SU-DHL-6 (cell line): ENCODE measurements at regions not wholly inside any gene's neighbourhood (a gene's known extent, or its start where the extent isn't known, plus 50 kb on each side); places are given as distances from the start of the nearest gene placed in this dataset.

Experiments
- H2AFZ ChIP-seq: fragments of 200-600 bp; sonication (generic); 2 replicates; pipeline ENCODE4 v1.6.1; 2014; ENCODE audit warnings: low read depth, mild to moderate bottlenecking, moderate library complexity, mixed read lengths, antibody characterized with exemption, low read length; ENCODE audit not compliant: severe bottlenecking
- H3F3A ChIP-seq: fragments of 200-600 bp; shearing (Covaris generic); 2 replicates; pipeline ENCODE4 v1.6.0; 2016; ENCODE audit warnings: antibody characterized with exemption, mild to moderate bottlenecking; ENCODE audit not compliant: insufficient read depth
- H3K27ac ChIP-seq: fragments of 200-600 bp; sonication (generic); 2 replicates; pipeline ENCODE4 v1.5.1; 2016; ENCODE audit warnings: low read depth, mild to moderate bottlenecking, low read length, moderate library complexity, mixed read lengths
- H3K27me3 ChIP-seq: fragments of 200-600 bp; sonication (generic), shearing (Covaris generic); 2 replicates; pipeline ENCODE4 v1.6.0; 2014; ENCODE audit warnings: mild to moderate bottlenecking, low read length
- H3K36me3 ChIP-seq: fragments of 200-600 bp; sonication (generic); 2 replicates; pipeline ENCODE4 v1.6.1; 2014; ENCODE audit warnings: mild to moderate bottlenecking, low read length, mixed read lengths
- H3K4me2 ChIP-seq: fragments of 300-600, 200-600 bp; shearing (Covaris generic), sonication (generic); 2 replicates; pipeline ENCODE4 v1.6.0; 2014; ENCODE audit warnings: low read length, low read depth, mild to moderate bottlenecking; ENCODE audit not compliant: poor library complexity, severe bottlenecking
- H3K4me3 ChIP-seq: fragments of 200-600 bp; sonication (generic); 2 replicates; pipeline ENCODE4 v1.5.1; 2014; ENCODE audit warnings: antibody characterized with exemption, low read length, mild to moderate bottlenecking, mixed read lengths; ENCODE audit not compliant: insufficient read depth, poor library complexity, severe bottlenecking
- H3K79me2 ChIP-seq: fragments of 200-600 bp; sonication (generic); 2 replicates; pipeline ENCODE4 v1.6.1; 2014; ENCODE audit warnings: mild to moderate bottlenecking, low read length, moderate library complexity; ENCODE audit not compliant: insufficient read depth
- H3K9ac ChIP-seq: fragments of 200-600 bp; sonication (generic); 2 replicates; pipeline ENCODE4 v1.7.0; 2014; ENCODE audit warnings: mild to moderate bottlenecking, low read length
- H3K9me2 ChIP-seq: fragments of 200-600 bp; sonication (generic); replicated peaks from 2 replicates; pipeline ENCODE4 v1.6.1; 2014; ENCODE audit warnings: low read length; ENCODE audit not compliant: insufficient read depth
- H3K9me3 ChIP-seq: fragments of 200-600 bp; sonication (generic); 2 replicates; pipeline ENCODE4 v1.6.1; 2014; ENCODE audit warnings: low read length, mixed read lengths; ENCODE audit not compliant: insufficient read depth
- H4K20me1 ChIP-seq: fragments of 200-600 bp; sonication (generic); 2 replicates; pipeline ENCODE4 v1.6.1; 2014; ENCODE audit warnings: low read depth, mild to moderate bottlenecking, antibody characterized with exemption, low read length, moderate library complexity, mixed read lengths
- EZH2phosphoT487 ChIP-seq: fragments of 200-600 bp; sonication (generic), shearing (Covaris generic); conservative IDR thresholded peaks from 2 replicates; pipeline ENCODE4 v1.6.1; 2018; ENCODE audit warnings: mild to moderate bottlenecking, antibody characterized with exemption, low read length, moderate library complexity, mixed read lengths
- TF ChIP-seq, protein P1 (sequence below): fragments of 200-600 bp; sonication (generic); IDR thresholded peaks from one replicate; pipeline ENCODE4 v1.5.1; 2017; ENCODE audit warnings: antibody characterized with exemption, mild to moderate bottlenecking, low read length, moderate library complexity; ENCODE audit not compliant: insufficient read depth, poor library complexity, severe bottlenecking

DNA sequence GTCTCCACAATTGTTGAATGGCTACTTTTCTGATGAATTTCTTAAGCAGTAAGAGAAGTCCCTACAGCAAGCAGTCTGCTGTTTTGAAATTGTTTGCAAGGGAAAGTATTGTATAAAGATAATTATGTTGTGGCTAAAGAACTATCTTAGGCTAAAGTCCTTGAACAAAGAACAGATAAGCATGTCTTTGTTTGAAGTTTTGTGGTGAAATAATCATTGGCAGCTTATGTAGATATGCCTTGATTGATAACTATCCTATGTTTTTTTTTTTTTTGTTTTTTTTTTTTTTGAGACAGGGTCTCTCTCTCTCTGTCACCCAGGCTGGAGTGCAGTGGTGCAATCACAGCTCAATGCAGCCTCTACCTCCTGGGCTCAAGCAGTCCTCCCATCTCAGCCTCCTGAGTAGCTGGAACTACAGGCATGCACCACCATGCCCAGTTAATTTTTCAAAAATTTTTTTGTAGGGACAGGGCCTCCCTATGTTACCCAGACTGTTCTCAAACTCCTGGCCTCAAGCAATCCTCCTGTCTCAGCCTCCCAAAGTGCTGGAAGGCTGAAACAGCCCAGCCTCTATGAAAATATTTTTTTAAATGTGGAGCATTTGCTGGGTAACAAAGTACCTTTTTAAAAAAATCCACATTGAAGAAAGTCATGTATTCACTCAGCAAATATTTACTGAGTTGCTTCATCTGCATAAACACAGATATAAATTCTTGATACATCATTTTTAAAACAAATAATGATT lies 80.8 kb downstream of the LLPH start:
- Histone ChIP-seq H4K20me1 (no peaks in the 10 kb centered on the region), H3K36me3 (no peaks in the 10 kb centered on the region), H3F3A (no peaks in the 10 kb centered on the region), H3K27ac (no peak overlapping the region), H2AFZ (no peak overlapping the region), H3K79me2 (no peaks in the 10 kb centered on the region), H3K9me3 (no peaks in the 10 kb centered on the region), H3K9me2 (no peaks in the 10 kb centered on the region), H3K9ac (no peak overlapping the region), H3K27me3 (no peaks in the 10 kb centered on the region), H3K4me3 (no peak overlapping the region), H3K4me2 (no peak overlapping the region)
- TF ChIP-seq EZH2phosphoT487, result no peak
- TF ChIP-seq, protein P1, sequence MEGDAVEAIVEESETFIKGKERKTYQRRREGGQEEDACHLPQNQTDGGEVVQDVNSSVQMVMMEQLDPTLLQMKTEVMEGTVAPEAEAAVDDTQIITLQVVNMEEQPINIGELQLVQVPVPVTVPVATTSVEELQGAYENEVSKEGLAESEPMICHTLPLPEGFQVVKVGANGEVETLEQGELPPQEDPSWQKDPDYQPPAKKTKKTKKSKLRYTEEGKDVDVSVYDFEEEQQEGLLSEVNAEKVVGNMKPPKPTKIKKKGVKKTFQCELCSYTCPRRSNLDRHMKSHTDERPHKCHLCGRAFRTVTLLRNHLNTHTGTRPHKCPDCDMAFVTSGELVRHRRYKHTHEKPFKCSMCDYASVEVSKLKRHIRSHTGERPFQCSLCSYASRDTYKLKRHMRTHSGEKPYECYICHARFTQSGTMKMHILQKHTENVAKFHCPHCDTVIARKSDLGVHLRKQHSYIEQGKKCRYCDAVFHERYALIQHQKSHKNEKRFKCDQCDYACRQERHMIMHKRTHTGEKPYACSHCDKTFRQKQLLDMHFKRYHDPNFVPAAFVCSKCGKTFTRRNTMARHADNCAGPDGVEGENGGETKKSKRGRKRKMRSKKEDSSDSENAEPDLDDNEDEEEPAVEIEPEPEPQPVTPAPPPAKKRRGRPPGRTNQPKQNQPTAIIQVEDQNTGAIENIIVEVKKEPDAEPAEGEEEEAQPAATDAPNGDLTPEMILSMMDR, result no peak

DNA sequence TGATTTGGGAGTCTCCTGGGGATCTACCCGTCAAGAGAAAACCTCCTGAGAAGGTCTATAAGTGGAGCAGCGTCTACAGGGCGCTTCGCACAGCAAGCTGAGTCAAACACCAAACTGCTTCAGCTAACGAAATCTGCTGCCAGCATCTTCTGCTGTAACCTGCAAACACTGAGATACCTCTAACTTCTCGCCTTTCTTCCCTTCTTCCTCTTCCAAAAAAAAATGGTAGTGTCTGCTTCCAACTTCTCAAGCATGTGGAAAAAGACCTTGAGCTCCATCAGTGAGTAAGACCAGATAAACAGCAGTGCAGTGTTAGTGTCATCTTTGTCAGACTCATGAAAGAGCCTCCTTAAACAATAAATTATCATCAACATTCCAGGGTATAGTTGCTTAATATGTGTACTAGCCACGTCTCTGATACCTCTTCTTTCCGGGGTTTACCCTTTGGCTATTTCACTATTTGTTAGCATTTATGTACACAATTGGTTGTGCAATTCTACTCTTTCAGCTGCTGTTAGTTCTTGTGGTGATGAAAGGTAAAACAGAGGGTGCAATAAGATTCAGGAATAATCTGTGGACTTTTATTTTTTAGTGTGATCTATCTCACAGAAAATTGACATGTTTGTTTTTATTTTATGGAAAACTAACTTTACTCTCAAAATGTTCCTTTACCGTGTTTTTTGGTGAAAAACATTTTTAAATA lies 81.6 kb downstream of the LLPH start:
- H3K9ac ChIP-seq, result no peak overlapping the region

DNA sequence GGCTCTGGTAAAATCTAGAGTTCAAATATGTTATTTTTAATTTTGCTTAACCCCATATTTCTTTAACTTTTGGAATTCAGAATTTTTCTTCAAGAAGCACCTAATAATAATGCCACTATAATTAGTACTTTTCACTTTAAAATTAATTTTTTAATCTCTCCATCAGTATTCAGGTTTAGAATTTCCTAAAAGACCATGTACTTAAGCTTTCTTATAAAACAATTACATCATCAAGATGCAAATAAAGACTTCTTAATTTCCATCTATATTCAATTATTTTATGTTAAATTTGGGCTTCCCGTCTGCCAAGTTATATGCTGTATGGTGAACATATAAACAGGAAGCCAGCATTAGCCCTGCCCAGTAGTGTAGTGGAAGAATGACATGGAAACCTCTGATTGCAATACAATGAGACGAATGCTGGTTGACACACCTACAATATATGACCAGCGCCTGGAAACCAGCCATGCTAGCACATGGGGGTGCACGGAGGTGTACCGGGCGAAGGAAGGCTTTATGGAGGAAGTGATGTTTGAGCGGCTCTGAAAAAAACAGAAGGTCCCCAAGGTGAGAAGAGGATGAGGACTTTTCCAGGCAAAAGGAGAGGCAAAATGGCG lies 82.2 kb downstream of the LLPH start:
- Histone ChIP-seq H3K4me3 (no peak overlapping the region), H3K9me2 (no peaks in the 10 kb centered on the region), H3F3A (no peaks in the 10 kb centered on the region), H3K79me2 (no peaks in the 10 kb centered on the region), H3K4me2 (no peak overlapping the region), H3K9ac (no peak overlapping the region), H3K36me3 (no peaks in the 10 kb centered on the region), H4K20me1 (no peaks in the 10 kb centered on the region), H3K27ac (no peak overlapping the region), H3K9me3 (no peaks in the 10 kb centered on the region), H3K27me3 (no peaks in the 10 kb centered on the region), H2AFZ (no peak overlapping the region)
- no peak for TF ChIP-seq EZH2phosphoT487
- TF ChIP-seq, protein P1, result no peak

More for the DNA sequence above, 81.6 kb downstream of the LLPH start:
- Histone ChIP-seq H3K4me2 (no peak overlapping the region), H3K27me3 (no peaks in the 10 kb centered on the region), H3K9me2 (no peaks in the 10 kb centered on the region), H3F3A (no peaks in the 10 kb centered on the region), H3K4me3 (no peak overlapping the region), H2AFZ (no peak overlapping the region), H3K27ac (no peak overlapping the region), H4K20me1 (no peaks in the 10 kb centered on the region), H3K79me2 (no peaks in the 10 kb centered on the region), H3K36me3 (no peaks in the 10 kb centered on the region), H3K9me3 (no peaks in the 10 kb centered on the region)
- TF ChIP-seq, protein P1, result no peak
- no peak for TF ChIP-seq EZH2phosphoT487
